Activated naive CD4-positive, alpha-beta T cell treated with anti-CD3 and anti-CD28 coated beads for 36 hours (primary cell): ENCODE measurements at regions not wholly inside any gene's neighbourhood (a gene's known extent, or its start where the extent isn't known, plus 50 kb on each side); places are given as distances from the start of the nearest gene placed in this dataset.
"Not testable (repeated sequence)": the region's sequence is repeated elsewhere in the genome, so short reads cannot be mapped to it uniquely, and the experiment has no call there.

ENCODE experiments used
- CTCF ChIA-PET: fragments of 350-600 bp; sonication (Branson Sonifier 250); formaldehyde crosslinking; loops from one replicate; lab custom pipeline; 2021; ENCODE audit warnings: antibody characterized with exemption; lab: Charles Lee
- DNase-seq: peaks from one replicate; pipeline ENCODE4 v3.0.0-alpha.2; 2020
- H3K27ac Mint-ChIP-seq: one replicate; pipeline ENCODE4 v1.8.0; 2021; ENCODE audit warnings: mild to moderate bottlenecking, mixed read lengths
- H3K27me3 Mint-ChIP-seq: one replicate; pipeline ENCODE4 v1.8.0; 2021; ENCODE audit warnings: low read depth, mixed read lengths
- H3K36me3 Mint-ChIP-seq: one replicate; pipeline ENCODE4 v1.8.0; 2021; ENCODE audit warnings: low read depth, mixed read lengths
- H3K4me1 Mint-ChIP-seq: one replicate; pipeline ENCODE4 v1.8.0; 2021; ENCODE audit warnings: low read depth, mixed read lengths
- H3K4me3 Mint-ChIP-seq: one replicate; pipeline ENCODE4 v1.8.0; 2021; ENCODE audit warnings: mild to moderate bottlenecking, moderate library complexity, mixed read lengths
- H3K9me3 Mint-ChIP-seq: one replicate; pipeline ENCODE4 v1.8.0; 2021; ENCODE audit warnings: mixed read lengths
- intact Hi-C: fragments of 100-400 bp; cut with micrococcal nuclease; formaldehyde crosslinking; loops from one replicate; pipeline ENCODE4 v1.15.1; 2023

GRCh38 chr11:70552167-70553150 is 154.1 kb downstream of the CTTN start:
- no peaks in the 10 kb centered on the region for H3K27me3 Mint-ChIP-seq
- H3K9me3 Mint-ChIP-seq, result no peaks in the 10 kb centered on the region
- H3K36me3 Mint-ChIP-seq, result no peaks in the 10 kb centered on the region
- CTCF ChIA-PET, result no interaction called here
- no peak overlapping the region for H3K4me3 Mint-ChIP-seq
- no peak for DNase-seq
- H3K27ac Mint-ChIP-seq, result no peak overlapping the region
- H3K4me1 Mint-ChIP-seq, result no peaks in the 10 kb centered on the region
- intact Hi-C loops, result no loop called here

- H3K4me3 Mint-ChIP-seq, result no peak overlapping the region
Measured at GRCh38 chr11:70555078-70555477, 156.7 kb downstream of the CTTN start.

GRCh38 chr11:70556884-70557741 is 158.8 kb downstream of the CTTN start:
- Mint-ChIP-seq H3K27ac (no peak overlapping the region), H3K9me3 (no peaks in the 10 kb centered on the region), H3K4me3 (no peak overlapping the region), H3K36me3 (no peaks in the 10 kb centered on the region), H3K4me1 (no peaks in the 10 kb centered on the region), H3K27me3 (peaks cover 2% of the 10 kb centered on the region)
- no peak for DNase-seq
- intact Hi-C loops, result no loop called here
- CTCF ChIA-PET, result no interaction called here

More at GRCh38 chr11:70555078-70555477, 156.7 kb downstream of the CTTN start:
- H3K27me3 Mint-ChIP-seq, result peaks cover 2% of the 10 kb centered on the region
- no peaks in the 10 kb centered on the region for H3K9me3 Mint-ChIP-seq
- intact Hi-C loops, result no loop called here
- H3K36me3 Mint-ChIP-seq, result no peaks in the 10 kb centered on the region
- H3K27ac Mint-ChIP-seq, result no peak overlapping the region
- CTCF ChIA-PET, result no interaction called here
- no peak for DNase-seq
- no peaks in the 10 kb centered on the region for H3K4me1 Mint-ChIP-seq

GRCh38 chr11:70557742-70558485 is 159.6 kb downstream of the CTTN start:
- Mint-ChIP-seq H3K27ac (no peak overlapping the region), H3K4me3 (no peak overlapping the region), H3K4me1 (no peaks in the 10 kb centered on the region), H3K9me3 (no peaks in the 10 kb centered on the region), H3K36me3 (no peaks in the 10 kb centered on the region), H3K27me3 (peaks cover 2% of the 10 kb centered on the region)
- DNase-seq, result no peak
- CTCF ChIA-PET, result no interaction called here
- intact Hi-C loops, result no loop called here

- Mint-ChIP-seq H3K4me1 (no peaks in the 10 kb centered on the region), H3K36me3 (no peaks in the 10 kb centered on the region), H3K9me3 (no peaks in the 10 kb centered on the region), H3K27ac (no peak overlapping the region), H3K4me3 (no peak overlapping the region), H3K27me3 (peaks cover 2% of the 10 kb centered on the region)
- intact Hi-C loops, result no loop called here
- no peak for DNase-seq
- CTCF ChIA-PET, result no interaction called here
Measured at GRCh38 chr11:70558681-70559080, 160.4 kb downstream of the CTTN start.

- no peaks in the 10 kb centered on the region for H3K4me1 Mint-ChIP-seq
- intact Hi-C loops, result no loop called here
- H3K9me3 Mint-ChIP-seq, result no peaks in the 10 kb centered on the region
- DNase-seq, result no peak
- CTCF ChIA-PET, result no interaction called here
- no peaks in the 10 kb centered on the region for H3K36me3 Mint-ChIP-seq
- peaks cover 2% of the 10 kb centered on the region for H3K27me3 Mint-ChIP-seq
- no peak overlapping the region for H3K4me3 Mint-ChIP-seq
- no peak overlapping the region for H3K27ac Mint-ChIP-seq
Measured at GRCh38 chr11:70559516-70559915, 161.2 kb downstream of the CTTN start.

GRCh38 chr11:70560621-70561020 is 162.3 kb downstream of the CTTN start:
- H3K4me1 Mint-ChIP-seq, H3K9me3 Mint-ChIP-seq, H3K4me3 Mint-ChIP-seq, CTCF ChIA-PET, DNase-seq, intact Hi-C loops, H3K36me3 Mint-ChIP-seq, H3K27ac Mint-ChIP-seq, H3K27me3 Mint-ChIP-seq: not testable (repeated sequence)

GRCh38 chr11:70566768-70567530 is 168.6 kb downstream of the CTTN start:
- intact Hi-C loops, result no loop called here
- peaks cover 3% of the 10 kb centered on the region for H3K9me3 Mint-ChIP-seq
- no peaks in the 10 kb centered on the region for H3K36me3 Mint-ChIP-seq
- no peak overlapping the region for H3K4me3 Mint-ChIP-seq
- peaks cover 4% of the 10 kb centered on the region for H3K4me1 Mint-ChIP-seq
- CTCF ChIA-PET, result no interaction called here
- peaks cover 23% of the 10 kb centered on the region for H3K27me3 Mint-ChIP-seq
- no peak for DNase-seq
- no peak overlapping the region for H3K27ac Mint-ChIP-seq

GRCh38 chr11:70567680-70568034 is 169.3 kb downstream of the CTTN start:
- Mint-ChIP-seq H3K4me1 (peaks cover 4% of the 10 kb centered on the region), H3K4me3 (no peak overlapping the region), H3K27me3 (peaks cover 23% of the 10 kb centered on the region), H3K27ac (no peak overlapping the region), H3K9me3 (peaks cover 3% of the 10 kb centered on the region), H3K36me3 (no peaks in the 10 kb centered on the region)
- intact Hi-C loops, result no loop called here
- CTCF ChIA-PET, result no interaction called here
- DNase-seq, result no peak

GRCh38 chr11:70568035-70568813 is 169.9 kb downstream of the CTTN start:
- H3K36me3 Mint-ChIP-seq, result no peaks in the 10 kb centered on the region
- H3K9me3 Mint-ChIP-seq, result peaks cover 3% of the 10 kb centered on the region
- H3K4me1 Mint-ChIP-seq, result peaks cover 4% of the 10 kb centered on the region
- no peak for DNase-seq
- H3K27ac Mint-ChIP-seq, result no peak overlapping the region
- intact Hi-C loops, result no loop called here
- no peak overlapping the region for H3K4me3 Mint-ChIP-seq
- CTCF ChIA-PET, result no interaction called here
- H3K27me3 Mint-ChIP-seq, result peaks cover 25% of the 10 kb centered on the region
